Ishikawa (cell line): ENCODE measurements at regions not wholly inside any gene's neighbourhood (a gene's known extent, or its start where the extent isn't known, plus 50 kb on each side); places are given as distances from the start of the nearest gene placed in this dataset.

Experiments used
- EP300 ChIP-seq: IDR thresholded peaks from 2 replicates; pipeline ENCODE4 v1.6.1; 2012; ENCODE audit warnings: borderline replicate concordance
- RAD21 ChIP-seq: IDR thresholded peaks from 2 replicates; pipeline ENCODE4 v1.6.1; 2012; ENCODE audit warnings: low read depth
- REST ChIP-seq: IDR thresholded peaks from 2 replicates; pipeline ENCODE4 v1.6.1; 2012; ENCODE audit warnings: low read depth, mild to moderate bottlenecking
- TAF1 ChIP-seq: IDR thresholded peaks from 2 replicates; pipeline ENCODE4 v1.6.1; 2012; ENCODE audit warnings: low read depth, mild to moderate bottlenecking

- TF ChIP-seq RAD21 = no peak
- TF ChIP-seq TAF1 = no peak
- TF ChIP-seq REST = no peak
- TF ChIP-seq EP300 = no peak
Observed at GRCh38 chr9:119765632-119766175, 396.5 kb upstream of the BRINP1 start.
